ENCODE measurements at regions not wholly inside any gene's neighbourhood (a gene's known extent, or its start where the extent isn't known, plus 50 kb on each side); places are given as distances from the start of the nearest gene placed in this dataset.

GRCh38 chr11:79956061-79956460, 515.2 kb upstream of the TENM4 start:
- no peaks in the 10 kb centered on the region for H3K27me3 ChIP-seq
- TF ChIP-seq CTCF (IDR thresholded peaks at IDR 0.05): no peak
- TF ChIP-seq POLR2A (IDR thresholded peaks at IDR 0.05): no peak
- WGBS, 2 donors: 72 to 81% methylated on average over 3 to 4 of the region's 4 CpGs
- H3K36me3 ChIP-seq: no peaks in the 10 kb centered on the region
- no peaks in the 10 kb centered on the region for H3K4me1 ChIP-seq
- no peak overlapping the region for H3K4me3 ChIP-seq
- no peak for DNase-seq
- intact Hi-C loops (cut with DNase I): no loop called here
- H3K27ac ChIP-seq: no peak overlapping the region
- peaks cover 0 to 13% (median 0%) of the 10 kb centered on the region in 3 donors for H3K9me3 ChIP-seq

GRCh38 chr11:79953629-79954028, 512.8 kb upstream of the TENM4 start:
- no peaks in the 10 kb centered on the region for H3K4me1 ChIP-seq
- intact Hi-C loops (cut with DNase I): no loop called here
- H3K4me3 ChIP-seq: no peak overlapping the region
- no peaks in the 10 kb centered on the region for H3K27me3 ChIP-seq
- no peaks in the 10 kb centered on the region for H3K36me3 ChIP-seq
- H3K27ac ChIP-seq: no peak overlapping the region
- WGBS, 2 donors: 69 to 77% methylated on average over 1 of the region's 1 CpG
- peaks cover 0 to 3% (median 0%) of the 10 kb centered on the region in 3 donors for H3K9me3 ChIP-seq
- TF ChIP-seq POLR2A (IDR thresholded peaks at IDR 0.05) (no peak), CTCF (IDR thresholded peaks at IDR 0.05) (peak in 1 of 6 experiments; percentile 17)
- no peak for DNase-seq

- Histone ChIP-seq H3K27ac (no peak overlapping the region), H3K27me3 (no peaks in the 10 kb centered on the region), H3K4me1 (no peaks in the 10 kb centered on the region), H3K9me3 (no peaks in the 10 kb centered on the region), H3K36me3 (no peaks in the 10 kb centered on the region), H3K4me3 (no peak overlapping the region)
- intact Hi-C loops (cut with DNase I): no loop called here
- no peak for DNase-seq
- 79 to 94% methylated on average over 4 of the region's 4 CpGs for WGBS, 2 donors
- TF ChIP-seq CTCF (IDR thresholded peaks at IDR 0.05) (no peak), POLR2A (IDR thresholded peaks at IDR 0.05) (no peak)
Observed at GRCh38 chr11:79950741-79951140, 509.9 kb upstream of the TENM4 start.

GRCh38 chr11:79950172-79950571, 509.3 kb upstream of the TENM4 start:
- Histone ChIP-seq H3K4me1 (no peaks in the 10 kb centered on the region), H3K27ac (no peak overlapping the region), H3K27me3 (no peaks in the 10 kb centered on the region), H3K36me3 (no peaks in the 10 kb centered on the region), H3K4me3 (no peak overlapping the region), H3K9me3 (no peaks in the 10 kb centered on the region)
- intact Hi-C loops (cut with DNase I): no loop called here
- no peak for TF ChIP-seq POLR2A (IDR thresholded peaks at IDR 0.05)
- TF ChIP-seq CTCF (IDR thresholded peaks at IDR 0.05): no peak
- DNase-seq: no peak
- 79 to 87% methylated on average over 4 of the region's 4 CpGs for WGBS, 2 donors

GRCh38 chr11:79949574-79949973, 508.7 kb upstream of the TENM4 start:
- no peaks in the 10 kb centered on the region for H3K9me3 ChIP-seq
- no peaks in the 10 kb centered on the region for H3K27me3 ChIP-seq
- no peak overlapping the region for H3K27ac ChIP-seq
- 82 to 92% methylated on average over 2 of the region's 2 CpGs for WGBS, 2 donors
- TF ChIP-seq CTCF (IDR thresholded peaks at IDR 0.05) (no peak), POLR2A (IDR thresholded peaks at IDR 0.05) (no peak)
- intact Hi-C loops (cut with DNase I): no loop called here
- no peaks in the 10 kb centered on the region for H3K36me3 ChIP-seq
- no peak overlapping the region for H3K4me3 ChIP-seq
- no peaks in the 10 kb centered on the region for H3K4me1 ChIP-seq
- DNase-seq: no peak
